ENCODE measurements at regions not wholly inside any gene's neighbourhood (a gene's known extent, or its start where the extent isn't known, plus 50 kb on each side); places are given as distances from the start of the nearest gene placed in this dataset.

- TF ChIP-seq CTCF (IDR thresholded peaks at IDR 0.05): no peak
- TF ChIP-seq EP300 (IDR thresholded peaks at IDR 0.05): no peak
Measured at GRCh38 chr2:163812926-163813520, 77.2 kb upstream of the FIGN start.

Data from gastroesophageal sphincter (tissue), 3 donors.